Liver (tissue), 8 donors: ENCODE measurements at regions not wholly inside any gene's neighbourhood (a gene's known extent, or its start where the extent isn't known, plus 50 kb on each side); places are given as distances from the start of the nearest gene placed in this dataset.
A peak's percentile ranks its signal among the peaks of the same experiment; 100 is the strongest.

Experiments
- DNase-seq: peaks from one replicate; pipeline ENCODE4 v3.0.0-alpha.2; 2017; ENCODE audit warnings: low spot score
- H3K27ac ChIP-seq, 2 donors: one replicate each; pipeline ENCODE4 v1.7.0; 2013; ENCODE audit warnings: inconsistent platforms in 2 of 2, low read length in 2 of 2, control low read depth in 1 of 2, low read depth in 1 of 2, mild to moderate bottlenecking in 1 of 2
- H3K27me3 ChIP-seq, 4 donors: one replicate each; pipeline versions ENCODE4 v1.6.1 to v1.7.0; 2013; ENCODE audit warnings: low read length in 3 of 4, inconsistent platforms in 1 of 4, mild to moderate bottlenecking in 1 of 4, moderate library complexity in 1 of 4; ENCODE audit not compliant: control insufficient read depth in 4 of 4, insufficient read depth in 4 of 4
- H3K36me3 ChIP-seq, 4 donors: one replicate each; pipeline versions ENCODE4 v1.6.1 to v1.7.0; 2013; ENCODE audit warnings: low read length in 3 of 4, mild to moderate bottlenecking in 3 of 4, low read depth in 1 of 4, moderate library complexity in 1 of 4; ENCODE audit not compliant: control insufficient read depth in 4 of 4, insufficient read depth in 3 of 4
- H3K4me1 ChIP-seq, 4 donors: one replicate each; pipeline versions ENCODE4 v1.6.1 to v1.7.0; 2013; ENCODE audit warnings: low read length in 3 of 4, mild to moderate bottlenecking in 3 of 4, moderate library complexity in 1 of 4; ENCODE audit not compliant: control insufficient read depth in 4 of 4, insufficient read depth in 4 of 4
- H3K4me3 ChIP-seq, 3 donors: one replicate each; pipeline versions ENCODE4 v1.6.1 to v1.7.0; 2013; ENCODE audit warnings: low read length in 3 of 3, control low read depth in 1 of 3, low read depth in 1 of 3, mild to moderate bottlenecking in 1 of 3
- H3K9ac ChIP-seq, 2 donors: one replicate each; pipeline ENCODE4 v1.7.0; 2013; ENCODE audit warnings: low read length in 2 of 2, mild to moderate bottlenecking in 2 of 2, moderate library complexity in 2 of 2, control low read depth in 1 of 2, low read depth in 1 of 2
- H3K9me3 ChIP-seq, 4 donors: one replicate each; pipeline versions ENCODE4 v1.6.1 to v1.7.0; 2013; ENCODE audit warnings: low read length in 3 of 4; ENCODE audit not compliant: control insufficient read depth in 4 of 4
- EGR1 ChIP-seq, 2 donors: IDR thresholded peaks; 2 replicates each; pipeline ENCODE4 v1.6.1; 2016 to 2018; ENCODE audit warnings: antibody characterized with exemption in 2 of 2, low read depth in 2 of 2
- FOXA1 ChIP-seq: IDR thresholded peaks from 2 replicates; pipeline ENCODE4 v1.6.1; 2016; ENCODE audit warnings: antibody characterized with exemption
- FOXA2 ChIP-seq: IDR thresholded peaks from 2 replicates; pipeline ENCODE4 v1.6.1; 2016; ENCODE audit warnings: antibody characterized with exemption
- GABPA ChIP-seq, 2 donors: IDR thresholded peaks in 1 of 2; conservative IDR thresholded peaks in 1 of 2; 2 replicates each; pipeline ENCODE4 v1.6.1; 2016; ENCODE audit warnings: antibody characterized with exemption in 2 of 2, mild to moderate bottlenecking in 1 of 2, moderate library complexity in 1 of 2
- HNF4A ChIP-seq, 2 donors: conservative IDR thresholded peaks; 2 replicates each; pipeline ENCODE4 v1.6.1; 2016; ENCODE audit warnings: antibody characterized with exemption in 2 of 2, mild to moderate bottlenecking in 2 of 2
- HNF4G ChIP-seq: IDR thresholded peaks from 2 replicates; pipeline ENCODE4 v1.6.1; 2016; ENCODE audit warnings: antibody characterized with exemption
- JUND ChIP-seq, 2 donors: IDR thresholded peaks; 2 replicates each; pipeline ENCODE4 v1.6.1; 2016; ENCODE audit warnings: antibody characterized with exemption in 2 of 2
- NR2F2 ChIP-seq: IDR thresholded peaks from 2 replicates; pipeline ENCODE4 v1.6.1; 2016; ENCODE audit warnings: antibody characterized with exemption
- RAD21 ChIP-seq, 2 donors: IDR thresholded peaks; 2 replicates each; pipeline ENCODE4 v1.6.1; 2016; ENCODE audit warnings: antibody characterized with exemption in 2 of 2, mild to moderate bottlenecking in 2 of 2
- RXRA ChIP-seq, 2 donors: IDR thresholded peaks; 2 replicates each; pipeline ENCODE4 v1.6.1; 2017 to 2018; ENCODE audit warnings: antibody characterized with exemption in 2 of 2, mild to moderate bottlenecking in 1 of 2
- SP1 ChIP-seq: IDR thresholded peaks from 2 replicates; pipeline ENCODE4 v1.6.1; 2018; ENCODE audit warnings: antibody characterized with exemption, mild to moderate bottlenecking
- TAF1 ChIP-seq: conservative IDR thresholded peaks from 2 replicates; pipeline ENCODE4 v1.6.1; 2016; ENCODE audit warnings: antibody characterized with exemption, mild to moderate bottlenecking
- YY1 ChIP-seq: IDR thresholded peaks from 2 replicates; pipeline ENCODE4 v1.6.1; 2016; ENCODE audit warnings: antibody characterized with exemption, mild to moderate bottlenecking
- WGBS: extraction: QIAGEN DNeasy Blood & Tissue Kit; methylation state at CpG from one replicate; pipeline ENCODE4 v1.1.7; 2013; 5-methylcytosine and 5-hydroxymethylcytosine counted together
- TF ChIP-seq, protein P1 (sequence below): IDR thresholded peaks from 2 replicates; pipeline ENCODE4 v1.6.1; 2016; ENCODE audit warnings: antibody characterized with exemption
- TF ChIP-seq, protein P2 (sequence below): fragments of 150-350 bp; IDR thresholded peaks from 2 replicates; pipeline ENCODE4 v1.5.1; 2017; ENCODE audit warnings: improper control_type of control experiment, low read depth, low read length; ENCODE audit not compliant: missing input control
- TF ChIP-seq, protein P3 (sequence below): IDR thresholded peaks from 2 replicates; pipeline ENCODE4 v1.6.1; 2016; ENCODE audit warnings: antibody characterized with exemption
- TF ChIP-seq, protein P4 (sequence below): IDR thresholded peaks from 2 replicates; pipeline ENCODE4 v1.6.1; 2016; ENCODE audit warnings: antibody characterized with exemption
- TF ChIP-seq, protein P5 (sequence below): IDR thresholded peaks from 2 replicates; pipeline ENCODE4 v1.6.1; 2016; ENCODE audit warnings: antibody characterized with exemption, mild to moderate bottlenecking
- donor health status: healthy.
- donor health status: healthy.
- donor health status: healthy.
- donor health status: healthy.
- donor health status: healthy.

DNA sequence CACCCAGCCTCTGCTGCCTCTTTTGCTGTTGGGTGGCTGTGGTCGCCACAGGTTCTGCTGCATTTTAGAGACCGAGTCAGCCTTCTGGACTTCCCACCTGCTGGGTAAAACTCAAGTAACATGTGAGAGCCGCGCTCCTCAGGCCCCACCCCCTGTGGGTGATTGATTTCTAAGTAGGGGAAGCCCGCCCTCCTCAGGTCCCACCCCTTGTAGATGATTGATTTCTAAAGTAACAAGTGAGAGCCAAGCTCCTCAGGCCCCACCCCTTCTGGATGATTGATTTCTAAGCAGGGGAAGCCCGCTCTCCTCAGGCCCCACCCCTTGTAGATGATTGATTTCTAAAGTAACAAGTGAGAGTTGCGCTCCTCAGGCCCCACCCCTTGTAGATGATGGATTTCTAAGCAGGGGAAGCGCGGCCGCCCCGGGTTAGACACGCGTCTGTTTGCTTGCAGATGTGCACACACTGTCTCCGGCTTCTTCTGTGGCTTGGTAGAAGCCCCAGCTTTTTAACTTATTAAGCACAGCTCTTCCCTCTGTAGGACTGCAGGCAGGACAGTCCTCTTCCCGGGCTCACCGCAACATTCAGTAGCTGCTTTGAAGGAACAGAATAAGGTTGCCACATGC lies 83.4 kb downstream of the FAM43A start:
- H3K4me1 ChIP-seq, result peaks cover 0 to 7% (median 3%) of the 10 kb centered on the region in 4 donors
- H3K27me3 ChIP-seq, result peaks cover 0 to 5% (median 0%) of the 10 kb centered on the region in 4 donors
- DNase-seq, result peak; percentile 88
- WGBS, result 4% methylated on average over 16 of the region's 16 CpGs
- peak overlapping the region in 1 of 2 donors; percentile 19 for H3K27ac ChIP-seq
- H3K9me3 ChIP-seq, result no peaks in the 10 kb centered on the region
- TF ChIP-seq FOXA2, result no peak
- TF ChIP-seq JUND (IDR thresholded peaks at IDR 0.05), result peak in 1 of 2 donors; percentile 29
- TF ChIP-seq, protein P1, sequence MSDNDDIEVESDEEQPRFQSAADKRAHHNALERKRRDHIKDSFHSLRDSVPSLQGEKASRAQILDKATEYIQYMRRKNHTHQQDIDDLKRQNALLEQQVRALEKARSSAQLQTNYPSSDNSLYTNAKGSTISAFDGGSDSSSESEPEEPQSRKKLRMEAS, result peak; percentile 37
- TF ChIP-seq, protein P2, sequence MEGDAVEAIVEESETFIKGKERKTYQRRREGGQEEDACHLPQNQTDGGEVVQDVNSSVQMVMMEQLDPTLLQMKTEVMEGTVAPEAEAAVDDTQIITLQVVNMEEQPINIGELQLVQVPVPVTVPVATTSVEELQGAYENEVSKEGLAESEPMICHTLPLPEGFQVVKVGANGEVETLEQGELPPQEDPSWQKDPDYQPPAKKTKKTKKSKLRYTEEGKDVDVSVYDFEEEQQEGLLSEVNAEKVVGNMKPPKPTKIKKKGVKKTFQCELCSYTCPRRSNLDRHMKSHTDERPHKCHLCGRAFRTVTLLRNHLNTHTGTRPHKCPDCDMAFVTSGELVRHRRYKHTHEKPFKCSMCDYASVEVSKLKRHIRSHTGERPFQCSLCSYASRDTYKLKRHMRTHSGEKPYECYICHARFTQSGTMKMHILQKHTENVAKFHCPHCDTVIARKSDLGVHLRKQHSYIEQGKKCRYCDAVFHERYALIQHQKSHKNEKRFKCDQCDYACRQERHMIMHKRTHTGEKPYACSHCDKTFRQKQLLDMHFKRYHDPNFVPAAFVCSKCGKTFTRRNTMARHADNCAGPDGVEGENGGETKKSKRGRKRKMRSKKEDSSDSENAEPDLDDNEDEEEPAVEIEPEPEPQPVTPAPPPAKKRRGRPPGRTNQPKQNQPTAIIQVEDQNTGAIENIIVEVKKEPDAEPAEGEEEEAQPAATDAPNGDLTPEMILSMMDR, result no peak
- TF ChIP-seq, protein P3, sequence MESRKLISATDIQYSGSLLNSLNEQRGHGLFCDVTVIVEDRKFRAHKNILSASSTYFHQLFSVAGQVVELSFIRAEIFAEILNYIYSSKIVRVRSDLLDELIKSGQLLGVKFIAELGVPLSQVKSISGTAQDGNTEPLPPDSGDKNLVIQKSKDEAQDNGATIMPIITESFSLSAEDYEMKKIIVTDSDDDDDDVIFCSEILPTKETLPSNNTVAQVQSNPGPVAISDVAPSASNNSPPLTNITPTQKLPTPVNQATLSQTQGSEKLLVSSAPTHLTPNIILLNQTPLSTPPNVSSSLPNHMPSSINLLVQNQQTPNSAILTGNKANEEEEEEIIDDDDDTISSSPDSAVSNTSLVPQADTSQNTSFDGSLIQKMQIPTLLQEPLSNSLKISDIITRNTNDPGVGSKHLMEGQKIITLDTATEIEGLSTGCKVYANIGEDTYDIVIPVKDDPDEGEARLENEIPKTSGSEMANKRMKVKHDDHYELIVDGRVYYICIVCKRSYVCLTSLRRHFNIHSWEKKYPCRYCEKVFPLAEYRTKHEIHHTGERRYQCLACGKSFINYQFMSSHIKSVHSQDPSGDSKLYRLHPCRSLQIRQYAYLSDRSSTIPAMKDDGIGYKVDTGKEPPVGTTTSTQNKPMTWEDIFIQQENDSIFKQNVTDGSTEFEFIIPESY, result no peak
- TF ChIP-seq EGR1 (IDR thresholded peaks at IDR 0.05; ENCODE audit: low read depth in 2 of 2), result no peak
- no peak for TF ChIP-seq YY1
- no peak for TF ChIP-seq TAF1
- peak in 1 of 2 donors; percentile 21 for TF ChIP-seq HNF4A (conservative IDR thresholded peaks at IDR 0.05)
- peak; percentile 21 to 47 for TF ChIP-seq GABPA (IDR thresholded peaks at IDR 0.05 in 1 of 2, conservative IDR thresholded peaks at IDR 0.05 in 1 of 2)
- no peak for TF ChIP-seq NR2F2
- no peak for TF ChIP-seq HNF4G
- peak; percentile 77 for TF ChIP-seq SP1
- TF ChIP-seq, protein P4, sequence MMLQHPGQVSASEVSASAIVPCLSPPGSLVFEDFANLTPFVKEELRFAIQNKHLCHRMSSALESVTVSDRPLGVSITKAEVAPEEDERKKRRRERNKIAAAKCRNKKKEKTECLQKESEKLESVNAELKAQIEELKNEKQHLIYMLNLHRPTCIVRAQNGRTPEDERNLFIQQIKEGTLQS, result no peak
- TF ChIP-seq RXRA (IDR thresholded peaks at IDR 0.05), result no peak
- TF ChIP-seq, protein P5, sequence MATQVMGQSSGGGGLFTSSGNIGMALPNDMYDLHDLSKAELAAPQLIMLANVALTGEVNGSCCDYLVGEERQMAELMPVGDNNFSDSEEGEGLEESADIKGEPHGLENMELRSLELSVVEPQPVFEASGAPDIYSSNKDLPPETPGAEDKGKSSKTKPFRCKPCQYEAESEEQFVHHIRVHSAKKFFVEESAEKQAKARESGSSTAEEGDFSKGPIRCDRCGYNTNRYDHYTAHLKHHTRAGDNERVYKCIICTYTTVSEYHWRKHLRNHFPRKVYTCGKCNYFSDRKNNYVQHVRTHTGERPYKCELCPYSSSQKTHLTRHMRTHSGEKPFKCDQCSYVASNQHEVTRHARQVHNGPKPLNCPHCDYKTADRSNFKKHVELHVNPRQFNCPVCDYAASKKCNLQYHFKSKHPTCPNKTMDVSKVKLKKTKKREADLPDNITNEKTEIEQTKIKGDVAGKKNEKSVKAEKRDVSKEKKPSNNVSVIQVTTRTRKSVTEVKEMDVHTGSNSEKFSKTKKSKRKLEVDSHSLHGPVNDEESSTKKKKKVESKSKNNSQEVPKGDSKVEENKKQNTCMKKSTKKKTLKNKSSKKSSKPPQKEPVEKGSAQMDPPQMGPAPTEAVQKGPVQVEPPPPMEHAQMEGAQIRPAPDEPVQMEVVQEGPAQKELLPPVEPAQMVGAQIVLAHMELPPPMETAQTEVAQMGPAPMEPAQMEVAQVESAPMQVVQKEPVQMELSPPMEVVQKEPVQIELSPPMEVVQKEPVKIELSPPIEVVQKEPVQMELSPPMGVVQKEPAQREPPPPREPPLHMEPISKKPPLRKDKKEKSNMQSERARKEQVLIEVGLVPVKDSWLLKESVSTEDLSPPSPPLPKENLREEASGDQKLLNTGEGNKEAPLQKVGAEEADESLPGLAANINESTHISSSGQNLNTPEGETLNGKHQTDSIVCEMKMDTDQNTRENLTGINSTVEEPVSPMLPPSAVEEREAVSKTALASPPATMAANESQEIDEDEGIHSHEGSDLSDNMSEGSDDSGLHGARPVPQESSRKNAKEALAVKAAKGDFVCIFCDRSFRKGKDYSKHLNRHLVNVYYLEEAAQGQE, result peak; percentile 19
- TF ChIP-seq RAD21 (IDR thresholded peaks at IDR 0.05), result peak; percentile 44 to 50
- TF ChIP-seq FOXA1, result no peak
- H3K4me3 ChIP-seq, result peak overlapping the region in 1 of 3 donors; percentile 30
- H3K36me3 ChIP-seq, result no peaks in the 10 kb centered on the region
- H3K9ac ChIP-seq, result no peak overlapping the region
